Stimulated activated effector memory CD8-positive, alpha-beta T cell treated with anti-CD3 and anti-CD28 coated beads, Interleukin-12 subunit alpha, Interleukin-12 subunit beta, amount 100 ng/mL, for 72 hours (primary cell): ENCODE measurements at regions not wholly inside any gene's neighbourhood (a gene's known extent, or its start where the extent isn't known, plus 50 kb on each side); places are given as distances from the start of the nearest gene placed in this dataset.
A peak's percentile ranks its signal among the peaks of the same experiment; 100 is the strongest.
"Not testable (repeated sequence)": the region's sequence is repeated elsewhere in the genome, so short reads cannot be mapped to it uniquely, and the experiment has no call there.

ENCODE experiments used
- ATAC-seq: fragments of 150-1000 bp; cut with Tn5 transposase; 2 replicates; pipeline ENCODE4 v1.10.0; 2021
- DNase-seq, 2 donors: peaks; one replicate each; pipeline ENCODE4 v3.0.0; 2021 to 2022; ENCODE audit warnings: low spot score in 2 of 2
- H3K27ac Mint-ChIP-seq: one replicate; pipeline ENCODE4 v1.8.0; 2022; ENCODE audit warnings: mild to moderate bottlenecking, mixed read lengths
- H3K36me3 Mint-ChIP-seq: one replicate; pipeline ENCODE4 v1.8.0; 2022; ENCODE audit warnings: mild to moderate bottlenecking, mixed read lengths
- H3K4me1 Mint-ChIP-seq: one replicate; pipeline ENCODE4 v1.8.0; 2022; ENCODE audit warnings: mixed read lengths
- H3K4me3 Mint-ChIP-seq: one replicate; pipeline ENCODE4 v1.8.0; 2022; ENCODE audit warnings: mild to moderate bottlenecking, mixed read lengths
- H3K9me3 Mint-ChIP-seq: one replicate; pipeline ENCODE4 v1.8.0; 2022; ENCODE audit warnings: mixed read lengths

GRCh38 chr6:74568861-74569260 is 637.0 kb downstream of the COL12A1 start:
- DNase-seq (no peak), ATAC-seq (no peak)
- H3K27ac Mint-ChIP-seq: no peak overlapping the region
- no peak overlapping the region for H3K4me3 Mint-ChIP-seq
- H3K9me3 Mint-ChIP-seq: peaks cover 5% of the 10 kb centered on the region
- no peaks in the 10 kb centered on the region for H3K36me3 Mint-ChIP-seq
- no peaks in the 10 kb centered on the region for H3K4me1 Mint-ChIP-seq

DNA sequence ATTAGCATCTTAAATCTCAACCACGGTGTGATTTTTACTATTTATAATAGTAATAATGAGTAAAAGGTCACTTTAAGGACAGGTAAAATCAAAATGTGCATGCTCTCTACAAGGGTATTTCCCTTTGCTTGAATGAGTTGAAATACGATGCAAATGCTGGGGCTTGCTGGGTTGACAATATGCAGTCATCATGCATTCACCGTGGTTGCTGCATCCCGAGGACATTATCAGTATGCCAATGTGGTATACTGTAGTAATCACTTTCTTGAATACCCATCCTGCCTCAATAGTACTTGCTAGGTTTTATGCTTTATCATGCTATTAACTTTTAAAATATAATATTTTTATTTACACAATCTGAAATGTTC is 637.9 kb downstream of the COL12A1 start:
- H3K4me1 Mint-ChIP-seq, H3K9me3 Mint-ChIP-seq, ATAC-seq, H3K4me3 Mint-ChIP-seq, H3K36me3 Mint-ChIP-seq, H3K27ac Mint-ChIP-seq, DNase-seq: not testable (repeated sequence)

DNA sequence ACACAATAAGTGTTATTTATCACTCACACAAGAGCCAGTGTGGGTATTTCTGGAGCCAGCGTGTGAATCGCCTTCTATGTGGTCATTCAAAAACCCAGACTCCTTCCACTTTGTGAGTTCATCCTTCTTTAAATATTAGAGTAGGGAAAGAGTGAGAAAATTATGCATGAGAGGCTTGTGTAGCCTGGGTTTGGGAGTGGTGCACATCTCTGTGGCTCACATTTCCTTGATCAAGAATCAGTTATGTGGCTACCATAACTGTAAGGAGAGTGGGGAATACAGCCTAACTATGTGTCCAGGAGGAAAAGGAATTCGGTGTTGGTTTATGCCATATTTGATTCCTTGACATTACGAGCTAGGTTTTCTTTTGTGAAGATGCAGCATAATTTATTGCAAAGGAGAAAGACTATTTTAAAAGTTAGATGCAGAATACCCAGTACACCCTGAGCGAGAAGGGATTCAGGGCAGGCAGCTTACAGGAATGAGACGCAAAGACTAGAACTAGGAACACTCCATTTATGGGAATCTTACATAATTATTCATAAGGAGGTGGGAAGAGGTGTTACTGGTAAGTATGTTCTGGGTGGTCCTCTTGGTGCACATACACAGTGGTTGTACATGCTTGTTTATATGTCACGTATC is 638.5 kb downstream of the COL12A1 start:
- Mint-ChIP-seq H3K27ac (no peak overlapping the region), H3K36me3 (no peaks in the 10 kb centered on the region), H3K4me1 (no peaks in the 10 kb centered on the region), H3K9me3 (peaks cover 5% of the 10 kb centered on the region), H3K4me3 (no peak overlapping the region)
- ATAC-seq (no peak), DNase-seq (no peak)

DNA sequence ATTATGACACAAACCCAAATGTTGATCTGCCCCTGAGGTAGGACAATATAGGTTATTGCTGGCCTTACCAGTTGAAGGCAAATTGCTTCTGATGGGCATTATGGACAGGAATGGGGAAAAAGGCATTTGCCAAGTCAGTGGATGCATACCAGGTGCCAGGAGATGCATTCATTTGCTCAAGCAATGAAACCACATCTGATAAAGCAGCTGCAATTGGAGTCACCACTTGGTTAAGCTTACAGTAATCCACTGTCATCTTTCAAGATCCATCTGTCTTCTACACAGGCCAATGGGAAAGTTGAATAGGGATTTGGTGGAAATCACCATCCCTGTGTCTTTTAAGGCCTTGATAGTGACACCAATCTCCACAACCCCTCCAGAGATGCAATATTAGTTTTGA is 648.6 kb downstream of the COL12A1 start:
- H3K36me3 Mint-ChIP-seq: no peaks in the 10 kb centered on the region
- no peaks in the 10 kb centered on the region for H3K4me1 Mint-ChIP-seq
- no peak for ATAC-seq
- no peak overlapping the region for H3K4me3 Mint-ChIP-seq
- no peak for DNase-seq
- no peak overlapping the region for H3K27ac Mint-ChIP-seq
- peaks cover 11% of the 10 kb centered on the region for H3K9me3 Mint-ChIP-seq

- no peak overlapping the region for H3K27ac Mint-ChIP-seq
- peak; percentile 44 for ATAC-seq
- no peaks in the 10 kb centered on the region for H3K36me3 Mint-ChIP-seq
- H3K9me3 Mint-ChIP-seq: peaks cover 6% of the 10 kb centered on the region
- no peak overlapping the region for H3K4me3 Mint-ChIP-seq
- no peaks in the 10 kb centered on the region for H3K4me1 Mint-ChIP-seq
- DNase-seq: no peak
Measured at GRCh38 chr6:74554041-74554440, 651.8 kb downstream of the COL12A1 start.

DNA sequence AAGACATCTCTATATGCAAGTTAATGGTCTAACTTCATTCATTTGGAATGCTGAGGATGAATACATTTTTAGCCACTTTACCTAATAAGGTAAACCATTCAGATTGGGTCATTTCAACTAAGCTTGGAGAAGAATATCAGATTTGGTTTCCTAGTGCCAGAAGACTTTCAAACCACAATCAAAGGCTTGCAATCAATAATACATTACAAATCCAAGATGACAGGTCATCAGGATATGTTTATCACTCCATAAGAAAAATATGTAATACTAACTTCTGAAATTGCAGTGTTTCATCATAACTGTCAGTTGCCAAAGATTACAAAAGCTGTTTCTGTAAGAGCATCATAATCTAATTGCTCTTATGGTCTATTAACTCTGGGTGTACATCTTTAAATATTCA is 654.0 kb downstream of the COL12A1 start:
- H3K4me1 Mint-ChIP-seq: no peaks in the 10 kb centered on the region
- ATAC-seq: no peak
- DNase-seq: no peak
- peaks cover 3% of the 10 kb centered on the region for H3K9me3 Mint-ChIP-seq
- H3K4me3 Mint-ChIP-seq: no peak overlapping the region
- no peaks in the 10 kb centered on the region for H3K36me3 Mint-ChIP-seq
- H3K27ac Mint-ChIP-seq: no peak overlapping the region

- Mint-ChIP-seq H3K9me3 (peaks cover 3% of the 10 kb centered on the region), H3K27ac (no peak overlapping the region), H3K4me1 (no peaks in the 10 kb centered on the region), H3K4me3 (no peak overlapping the region), H3K36me3 (no peaks in the 10 kb centered on the region)
- ATAC-seq: no peak
- no peak for DNase-seq
Measured at GRCh38 chr6:74550821-74551220, 655.0 kb downstream of the COL12A1 start.

DNA sequence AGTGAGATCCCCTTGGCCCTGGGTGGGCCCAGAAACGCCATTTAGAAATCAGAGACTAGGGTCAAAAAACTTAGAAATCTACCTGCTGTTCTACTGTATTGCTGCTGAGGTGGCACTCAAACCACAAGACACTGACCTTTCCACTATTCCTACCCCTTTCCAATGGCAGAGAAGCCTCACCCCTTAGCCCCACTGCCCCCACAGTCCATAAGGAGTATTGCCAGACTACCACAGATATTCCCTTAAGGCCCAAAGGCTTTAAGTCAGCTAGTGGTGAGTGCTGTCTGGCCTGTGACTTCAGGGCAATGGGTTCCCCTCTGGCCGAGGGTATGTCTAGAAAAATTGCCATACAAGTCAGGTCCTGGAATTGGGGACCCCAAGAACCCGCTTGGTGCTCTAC is 656.1 kb downstream of the COL12A1 start:
- no peak overlapping the region for H3K4me3 Mint-ChIP-seq
- H3K27ac Mint-ChIP-seq: no peak overlapping the region
- no peak for ATAC-seq

DNA sequence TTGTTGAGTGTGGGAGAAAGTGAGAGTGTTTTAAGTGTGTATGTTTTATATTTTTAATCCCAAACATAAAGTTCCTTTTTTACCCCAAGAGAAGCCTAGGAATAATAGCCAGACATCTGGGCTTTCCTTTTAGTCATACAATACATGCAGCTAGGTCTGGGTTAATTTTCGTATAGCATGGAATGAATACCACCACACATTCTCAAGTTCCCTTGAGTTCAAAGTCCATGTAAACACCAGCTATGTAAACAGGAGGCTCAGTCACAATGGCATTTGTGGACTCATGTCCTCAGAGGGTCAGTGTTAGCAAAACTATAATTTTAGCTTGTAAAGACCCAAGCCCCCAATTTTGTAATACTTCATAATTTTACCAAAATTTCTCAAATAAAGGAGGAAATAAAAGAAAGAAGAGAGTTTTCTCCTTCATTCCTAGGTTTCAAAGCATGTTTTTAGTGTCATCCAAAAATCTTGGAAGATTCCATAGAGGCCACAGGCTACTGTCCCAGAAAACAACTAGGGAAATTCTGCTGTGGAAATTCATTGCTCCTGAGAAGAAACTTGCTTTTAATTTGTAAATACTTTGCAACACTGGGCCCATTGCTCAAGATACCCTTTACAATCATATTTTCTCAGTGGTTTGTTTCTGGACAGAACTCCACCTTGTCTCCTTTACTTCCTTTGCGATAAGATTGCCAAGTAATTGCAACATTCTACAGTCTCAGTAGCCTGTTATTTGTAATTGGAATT is 671.2 kb downstream of the COL12A1 start:
- no peak overlapping the region for H3K4me3 Mint-ChIP-seq
- DNase-seq (no peak), ATAC-seq (no peak)
- H3K9me3 Mint-ChIP-seq: peaks cover 3% of the 10 kb centered on the region
- H3K27ac Mint-ChIP-seq: no peak overlapping the region
- no peaks in the 10 kb centered on the region for H3K4me1 Mint-ChIP-seq
- no peaks in the 10 kb centered on the region for H3K36me3 Mint-ChIP-seq

More for the DNA sequence above, 656.1 kb downstream of the COL12A1 start:
- Mint-ChIP-seq H3K4me1 (no peaks in the 10 kb centered on the region), H3K9me3 (peaks cover 3% of the 10 kb centered on the region), H3K36me3 (no peaks in the 10 kb centered on the region)
- no peak for DNase-seq

GRCh38 chr6:74519163-74519562 is 686.7 kb downstream of the COL12A1 start:
- Mint-ChIP-seq H3K4me1 (no peaks in the 10 kb centered on the region), H3K9me3 (peaks cover 17% of the 10 kb centered on the region), H3K27ac (no peak overlapping the region), H3K4me3 (no peak overlapping the region), H3K36me3 (no peaks in the 10 kb centered on the region)
- no peak for DNase-seq
- ATAC-seq: no peak

GRCh38 chr6:74518035-74518434 is 687.8 kb downstream of the COL12A1 start:
- H3K27ac Mint-ChIP-seq: no peak overlapping the region
- H3K4me1 Mint-ChIP-seq: no peaks in the 10 kb centered on the region
- DNase-seq: no peak
- H3K9me3 Mint-ChIP-seq: peaks cover 10% of the 10 kb centered on the region
- ATAC-seq: no peak
- H3K36me3 Mint-ChIP-seq: no peaks in the 10 kb centered on the region
- H3K4me3 Mint-ChIP-seq: no peak overlapping the region

DNA sequence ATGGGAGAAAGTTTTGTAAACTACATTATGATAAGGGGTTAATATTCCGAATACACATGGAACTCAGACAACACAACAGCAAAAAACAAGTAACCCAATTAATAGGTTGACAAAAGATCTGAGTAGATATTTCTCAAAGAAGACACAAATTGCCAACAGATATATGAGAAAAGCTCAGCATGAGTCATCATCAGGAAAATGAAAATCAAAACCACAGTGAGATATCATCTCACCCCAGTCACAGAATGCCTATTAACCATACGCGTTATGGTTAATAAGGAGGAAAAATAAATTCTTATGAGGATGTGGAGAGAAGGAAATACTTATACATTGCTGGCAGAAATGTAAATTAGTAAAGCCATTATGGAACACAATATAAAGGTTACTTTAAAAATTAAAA is 695.0 kb downstream of the COL12A1 start:
- no peaks in the 10 kb centered on the region for H3K36me3 Mint-ChIP-seq
- H3K27ac Mint-ChIP-seq: no peak overlapping the region
- no peak for ATAC-seq
- H3K9me3 Mint-ChIP-seq: peaks cover 26% of the 10 kb centered on the region
- no peak overlapping the region for H3K4me3 Mint-ChIP-seq
- no peaks in the 10 kb centered on the region for H3K4me1 Mint-ChIP-seq
- DNase-seq: no peak

- Mint-ChIP-seq H3K27ac (no peak overlapping the region), H3K36me3 (no peaks in the 10 kb centered on the region), H3K4me3 (no peak overlapping the region), H3K9me3 (peaks cover 35% of the 10 kb centered on the region), H3K4me1 (no peaks in the 10 kb centered on the region)
- DNase-seq: no peak
- no peak for ATAC-seq
Measured at GRCh38 chr6:74507649-74508048, 698.2 kb downstream of the COL12A1 start.

DNA sequence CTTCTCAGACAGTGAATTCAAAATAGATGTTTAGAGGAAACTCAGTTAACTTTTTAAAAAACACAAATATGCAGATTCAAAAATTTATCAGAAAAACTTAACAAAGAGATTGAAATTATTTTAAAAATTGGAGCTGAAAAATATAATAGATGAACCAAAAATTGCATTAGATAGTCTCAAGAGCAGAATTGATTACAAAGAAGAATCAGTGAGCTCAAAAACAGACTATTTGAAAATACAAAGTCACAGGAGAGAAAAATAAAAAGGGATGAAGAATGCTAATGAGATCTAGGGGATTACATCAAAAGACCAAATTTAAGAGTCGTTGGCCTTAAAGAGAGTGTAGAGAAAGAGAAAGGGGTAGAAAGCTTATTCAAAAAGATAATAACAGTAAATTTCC is 700.5 kb downstream of the COL12A1 start:
- Mint-ChIP-seq H3K4me3 (no peak overlapping the region), H3K27ac (no peak overlapping the region), H3K4me1 (no peaks in the 10 kb centered on the region), H3K9me3 (peaks cover 38% of the 10 kb centered on the region), H3K36me3 (no peaks in the 10 kb centered on the region)
- DNase-seq: no peak
- no peak for ATAC-seq

GRCh38 chr6:74504941-74505340 is 700.9 kb downstream of the COL12A1 start:
- ATAC-seq (no peak), DNase-seq (no peak)
- H3K36me3 Mint-ChIP-seq: no peaks in the 10 kb centered on the region
- no peaks in the 10 kb centered on the region for H3K4me1 Mint-ChIP-seq
- no peak overlapping the region for H3K4me3 Mint-ChIP-seq
- H3K27ac Mint-ChIP-seq: no peak overlapping the region
- H3K9me3 Mint-ChIP-seq: peaks cover 34% of the 10 kb centered on the region

- H3K9me3 Mint-ChIP-seq: peaks cover 6% of the 10 kb centered on the region
- no peak overlapping the region for H3K4me3 Mint-ChIP-seq
- no peaks in the 10 kb centered on the region for H3K36me3 Mint-ChIP-seq
- H3K4me1 Mint-ChIP-seq: no peaks in the 10 kb centered on the region
- H3K27ac Mint-ChIP-seq: no peak overlapping the region
- DNase-seq (no peak), ATAC-seq (no peak)
Measured at GRCh38 chr6:74492587-74492986, 713.3 kb downstream of the COL12A1 start.
